Stimulated activated memory B cell treated with anti-CD40 and anti-IgM and Interleukin-4, amounts not matched to agents 10 μg/mL and 1 μg/mL and 100 μg/mL, for 72 hours (primary cell): ENCODE measurements at regions not wholly inside any gene's neighbourhood (a gene's known extent, or its start where the extent isn't known, plus 50 kb on each side); places are given as distances from the start of the nearest gene placed in this dataset.

ENCODE experiments used
- ATAC-seq: fragments of 150-1000 bp; cut with Tn5 transposase; 2 replicates; pipeline ENCODE4 v1.10.0; 2021
- H3K27ac Mint-ChIP-seq: one replicate; pipeline ENCODE4 v1.8.0; 2022; ENCODE audit warnings: mild to moderate bottlenecking, mixed read lengths
- H3K27me3 Mint-ChIP-seq: one replicate; pipeline ENCODE4 v1.8.0; 2022; ENCODE audit warnings: mixed read lengths
- H3K36me3 Mint-ChIP-seq: one replicate; pipeline ENCODE4 v1.8.0; 2022; ENCODE audit warnings: mixed read lengths
- H3K4me1 Mint-ChIP-seq: one replicate; pipeline ENCODE4 v1.8.0; 2022; ENCODE audit warnings: mixed read lengths
- H3K4me3 Mint-ChIP-seq: one replicate; pipeline ENCODE4 v1.8.0; 2022; ENCODE audit warnings: mild to moderate bottlenecking, moderate library complexity, mixed read lengths
- H3K9me3 Mint-ChIP-seq: one replicate; pipeline ENCODE4 v1.8.0; 2022; ENCODE audit warnings: mixed read lengths

DNA sequence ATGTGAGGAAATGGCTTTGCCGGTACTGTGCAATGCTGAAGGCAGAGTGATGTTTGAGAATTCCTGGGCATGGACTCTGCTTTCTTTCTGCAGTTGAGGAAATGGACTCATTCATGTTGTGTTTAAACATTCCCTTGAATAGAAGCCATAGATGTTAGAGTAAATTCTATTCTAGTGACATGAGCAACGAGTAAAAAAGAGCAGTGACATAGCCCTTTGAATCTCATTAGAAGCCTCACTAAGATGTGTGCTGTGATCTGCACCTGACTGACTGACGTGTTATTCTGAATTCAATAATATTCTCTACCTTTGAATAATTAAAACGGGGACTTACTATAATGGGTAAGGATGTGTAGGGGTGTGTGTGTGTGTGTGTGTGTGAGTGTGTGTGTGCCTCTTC lies 113.7 kb upstream of the KLF4 start:
- Mint-ChIP-seq H3K27me3 (no peaks in the 10 kb centered on the region), H3K27ac (no peak overlapping the region), H3K4me1 (no peaks in the 10 kb centered on the region), H3K9me3 (no peaks in the 10 kb centered on the region), H3K4me3 (no peak overlapping the region), H3K36me3 (no peaks in the 10 kb centered on the region)
- ATAC-seq, result no peak

GRCh38 chr9:107600060-107600573 lies 110.5 kb upstream of the KLF4 start:
- H3K4me3 Mint-ChIP-seq, result no peak overlapping the region
- no peaks in the 10 kb centered on the region for H3K36me3 Mint-ChIP-seq
- no peak for ATAC-seq
- no peak overlapping the region for H3K27ac Mint-ChIP-seq
- H3K9me3 Mint-ChIP-seq, result no peaks in the 10 kb centered on the region
- H3K4me1 Mint-ChIP-seq, result no peaks in the 10 kb centered on the region
- no peaks in the 10 kb centered on the region for H3K27me3 Mint-ChIP-seq

GRCh38 chr9:107597743-107598217 lies 108.2 kb upstream of the KLF4 start:
- Mint-ChIP-seq H3K4me1 (no peaks in the 10 kb centered on the region), H3K36me3 (no peaks in the 10 kb centered on the region), H3K4me3 (no peak overlapping the region), H3K9me3 (no peaks in the 10 kb centered on the region), H3K27me3 (no peaks in the 10 kb centered on the region), H3K27ac (no peak overlapping the region)
- ATAC-seq, result no peak

GRCh38 chr9:107594908-107595530 lies 105.5 kb upstream of the KLF4 start:
- no peaks in the 10 kb centered on the region for H3K27me3 Mint-ChIP-seq
- ATAC-seq, result no peak
- no peaks in the 10 kb centered on the region for H3K9me3 Mint-ChIP-seq
- no peaks in the 10 kb centered on the region for H3K36me3 Mint-ChIP-seq
- no peak overlapping the region for H3K27ac Mint-ChIP-seq
- no peaks in the 10 kb centered on the region for H3K4me1 Mint-ChIP-seq
- H3K4me3 Mint-ChIP-seq, result no peak overlapping the region

DNA sequence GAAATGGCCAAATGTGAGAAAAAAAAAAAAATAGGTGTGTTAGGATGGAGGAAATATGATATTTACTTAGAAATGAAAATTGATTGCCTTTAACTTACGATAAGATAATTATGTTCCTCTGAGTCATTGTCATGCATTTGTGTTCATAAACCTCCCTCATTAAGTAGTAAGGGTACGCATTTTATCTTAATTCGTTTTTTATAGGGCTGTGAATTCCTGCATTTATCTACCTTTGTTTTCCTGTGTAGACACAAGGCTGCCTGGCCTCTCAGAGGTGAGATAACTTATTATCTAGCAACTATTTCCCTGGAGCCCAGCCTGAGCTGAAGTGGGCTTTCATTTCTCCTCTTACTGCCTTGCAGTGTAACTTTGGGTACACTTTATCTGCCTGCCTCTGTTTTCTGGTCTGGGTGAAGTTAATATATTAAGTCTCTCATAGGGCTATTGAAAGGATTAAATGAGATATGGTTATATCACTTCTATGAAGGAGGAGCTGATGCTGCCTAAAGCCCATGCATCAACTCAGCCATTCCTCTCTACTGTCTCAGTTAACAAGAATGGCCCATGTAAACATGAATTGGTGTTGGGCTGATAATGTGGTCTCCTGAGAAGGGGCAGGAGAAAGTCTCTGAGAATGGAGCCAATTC lies 103.8 kb upstream of the KLF4 start:
- no peaks in the 10 kb centered on the region for H3K4me1 Mint-ChIP-seq
- H3K36me3 Mint-ChIP-seq, result no peaks in the 10 kb centered on the region
- H3K9me3 Mint-ChIP-seq, result no peaks in the 10 kb centered on the region
- no peak overlapping the region for H3K27ac Mint-ChIP-seq
- ATAC-seq, result no peak
- H3K27me3 Mint-ChIP-seq, result peaks cover under 1% of the 10 kb centered on the region
- no peak overlapping the region for H3K4me3 Mint-ChIP-seq

DNA sequence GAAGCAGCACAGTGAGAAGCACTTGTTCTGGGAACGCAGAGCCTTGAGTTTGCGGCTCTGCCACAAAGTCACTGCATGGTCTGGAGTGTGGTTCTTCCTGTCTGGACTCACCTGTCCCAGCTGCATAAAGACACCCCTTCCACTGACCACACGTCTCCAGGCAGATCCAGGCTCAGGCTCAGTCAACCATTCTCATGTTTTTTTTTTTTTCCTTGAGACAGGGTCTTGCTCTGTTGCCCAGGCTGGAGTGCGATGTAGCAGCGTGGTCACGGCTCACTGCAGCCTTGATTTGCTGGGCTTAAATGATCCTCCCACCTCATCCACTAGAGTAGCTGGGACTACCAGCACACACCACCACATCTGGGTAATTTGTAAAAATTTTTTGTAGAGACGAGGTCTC lies 102.9 kb upstream of the KLF4 start:
- Mint-ChIP-seq H3K27me3 (peaks cover 10% of the 10 kb centered on the region), H3K36me3 (no peaks in the 10 kb centered on the region), H3K9me3 (no peaks in the 10 kb centered on the region), H3K27ac (no peak overlapping the region), H3K4me1 (no peaks in the 10 kb centered on the region), H3K4me3 (no peak overlapping the region)
- ATAC-seq, result no peak

- no peak for ATAC-seq
- H3K27ac Mint-ChIP-seq, result no peak overlapping the region
Measured at GRCh38 chr9:107591781-107592180, 102.2 kb upstream of the KLF4 start.

GRCh38 chr9:107588393-107588792 lies 98.8 kb upstream of the KLF4 start:
- H3K27ac Mint-ChIP-seq, result no peak overlapping the region
- H3K36me3 Mint-ChIP-seq, result no peaks in the 10 kb centered on the region
- no peak for ATAC-seq
- H3K27me3 Mint-ChIP-seq, result peaks cover 30% of the 10 kb centered on the region
- no peaks in the 10 kb centered on the region for H3K4me1 Mint-ChIP-seq
- H3K4me3 Mint-ChIP-seq, result no peak overlapping the region
- H3K9me3 Mint-ChIP-seq, result no peaks in the 10 kb centered on the region

More at GRCh38 chr9:107591781-107592180, 102.2 kb upstream of the KLF4 start:
- H3K9me3 Mint-ChIP-seq, result no peaks in the 10 kb centered on the region
- H3K4me1 Mint-ChIP-seq, result no peaks in the 10 kb centered on the region
- no peaks in the 10 kb centered on the region for H3K36me3 Mint-ChIP-seq
- peaks cover 17% of the 10 kb centered on the region for H3K27me3 Mint-ChIP-seq
- H3K4me3 Mint-ChIP-seq, result no peak overlapping the region

- Mint-ChIP-seq H3K4me1 (no peaks in the 10 kb centered on the region), H3K36me3 (no peaks in the 10 kb centered on the region), H3K4me3 (no peak overlapping the region), H3K27ac (no peak overlapping the region), H3K9me3 (no peaks in the 10 kb centered on the region), H3K27me3 (peaks cover 30% of the 10 kb centered on the region)
- ATAC-seq, result no peak
Measured at GRCh38 chr9:107587191-107587963, 97.8 kb upstream of the KLF4 start.

DNA sequence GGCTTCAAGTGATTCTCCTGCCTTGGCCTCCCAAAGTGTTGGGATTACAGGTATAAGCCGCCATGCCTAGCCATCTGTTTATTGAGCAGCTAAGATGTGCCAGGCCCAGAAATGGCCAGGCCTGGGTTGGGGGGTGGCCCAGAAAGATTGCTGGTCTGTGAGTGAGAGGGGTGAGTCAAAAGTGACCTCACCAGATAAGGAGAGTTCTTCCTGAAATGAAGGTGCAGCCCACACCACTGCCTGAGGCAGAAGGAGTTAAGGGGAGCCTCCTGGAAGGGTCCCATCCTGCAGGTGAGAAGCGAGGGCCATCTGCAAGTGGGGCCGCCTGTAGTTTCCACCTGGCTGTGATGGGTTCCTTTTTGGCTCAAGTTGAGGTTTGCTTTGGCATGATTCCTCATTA lies 96.9 kb upstream of the KLF4 start:
- H3K9me3 Mint-ChIP-seq, result no peaks in the 10 kb centered on the region

GRCh38 chr9:107585465-107585864 lies 95.9 kb upstream of the KLF4 start:
- no peaks in the 10 kb centered on the region for H3K36me3 Mint-ChIP-seq
- H3K27ac Mint-ChIP-seq, result no peak overlapping the region
- no peaks in the 10 kb centered on the region for H3K9me3 Mint-ChIP-seq
- H3K4me1 Mint-ChIP-seq, result no peaks in the 10 kb centered on the region
- no peak for ATAC-seq
- no peak overlapping the region for H3K4me3 Mint-ChIP-seq
- peaks cover 30% of the 10 kb centered on the region for H3K27me3 Mint-ChIP-seq

More for the DNA sequence above, 96.9 kb upstream of the KLF4 start:
- Mint-ChIP-seq H3K27ac (no peak overlapping the region), H3K27me3 (peaks cover 30% of the 10 kb centered on the region), H3K4me3 (no peak overlapping the region), H3K4me1 (no peaks in the 10 kb centered on the region), H3K36me3 (no peaks in the 10 kb centered on the region)
- ATAC-seq, result no peak

- H3K27me3 Mint-ChIP-seq, result peaks cover 30% of the 10 kb centered on the region
- peak; percentile 39 for ATAC-seq
- no peaks in the 10 kb centered on the region for H3K4me1 Mint-ChIP-seq
- H3K9me3 Mint-ChIP-seq, result no peaks in the 10 kb centered on the region
- H3K4me3 Mint-ChIP-seq, result no peak overlapping the region
- H3K36me3 Mint-ChIP-seq, result no peaks in the 10 kb centered on the region
- H3K27ac Mint-ChIP-seq, result no peak overlapping the region
Measured at GRCh38 chr9:107584944-107585343, 95.4 kb upstream of the KLF4 start.

- Mint-ChIP-seq H3K27me3 (peaks cover 30% of the 10 kb centered on the region), H3K4me1 (no peaks in the 10 kb centered on the region)
Measured at GRCh38 chr9:107584186-107584585, 94.6 kb upstream of the KLF4 start.

GRCh38 chr9:107577140-107577776 lies 87.7 kb upstream of the KLF4 start:
- Mint-ChIP-seq H3K9me3 (no peaks in the 10 kb centered on the region), H3K36me3 (no peaks in the 10 kb centered on the region)
- no peak for ATAC-seq

More at GRCh38 chr9:107584186-107584585, 94.6 kb upstream of the KLF4 start:
- no peak overlapping the region for H3K27ac Mint-ChIP-seq
- H3K9me3 Mint-ChIP-seq, result no peaks in the 10 kb centered on the region
- H3K36me3 Mint-ChIP-seq, result no peaks in the 10 kb centered on the region
- no peak overlapping the region for H3K4me3 Mint-ChIP-seq
- ATAC-seq, result no peak

GRCh38 chr9:107571148-107571547 lies 81.6 kb upstream of the KLF4 start:
- Mint-ChIP-seq H3K9me3 (no peaks in the 10 kb centered on the region), H3K36me3 (no peaks in the 10 kb centered on the region), H3K4me3 (no peak overlapping the region), H3K4me1 (no peaks in the 10 kb centered on the region), H3K27ac (no peak overlapping the region), H3K27me3 (no peaks in the 10 kb centered on the region)
- ATAC-seq, result no peak

More at GRCh38 chr9:107577140-107577776, 87.7 kb upstream of the KLF4 start:
- H3K4me3 Mint-ChIP-seq, result no peak overlapping the region
- H3K27me3 Mint-ChIP-seq, result no peaks in the 10 kb centered on the region
- H3K27ac Mint-ChIP-seq, result no peak overlapping the region
- H3K4me1 Mint-ChIP-seq, result no peaks in the 10 kb centered on the region
